ENCODE measurements at regions not wholly inside any gene's neighbourhood (a gene's known extent, or its start where the extent isn't known, plus 50 kb on each side); places are given as distances from the start of the nearest gene placed in this dataset.

- Histone ChIP-seq H3K36me3 (ENCODE audit: control insufficient read depth, insufficient read depth, low read length) (no peaks in the 10 kb centered on the region), H3K4me3 (ENCODE audit: low read depth, low read length) (no peak overlapping the region), H3K27me3 (ENCODE audit: control insufficient read depth, insufficient read depth, low read length) (no peaks in the 10 kb centered on the region)
- TF ChIP-seq, protein P1, sequence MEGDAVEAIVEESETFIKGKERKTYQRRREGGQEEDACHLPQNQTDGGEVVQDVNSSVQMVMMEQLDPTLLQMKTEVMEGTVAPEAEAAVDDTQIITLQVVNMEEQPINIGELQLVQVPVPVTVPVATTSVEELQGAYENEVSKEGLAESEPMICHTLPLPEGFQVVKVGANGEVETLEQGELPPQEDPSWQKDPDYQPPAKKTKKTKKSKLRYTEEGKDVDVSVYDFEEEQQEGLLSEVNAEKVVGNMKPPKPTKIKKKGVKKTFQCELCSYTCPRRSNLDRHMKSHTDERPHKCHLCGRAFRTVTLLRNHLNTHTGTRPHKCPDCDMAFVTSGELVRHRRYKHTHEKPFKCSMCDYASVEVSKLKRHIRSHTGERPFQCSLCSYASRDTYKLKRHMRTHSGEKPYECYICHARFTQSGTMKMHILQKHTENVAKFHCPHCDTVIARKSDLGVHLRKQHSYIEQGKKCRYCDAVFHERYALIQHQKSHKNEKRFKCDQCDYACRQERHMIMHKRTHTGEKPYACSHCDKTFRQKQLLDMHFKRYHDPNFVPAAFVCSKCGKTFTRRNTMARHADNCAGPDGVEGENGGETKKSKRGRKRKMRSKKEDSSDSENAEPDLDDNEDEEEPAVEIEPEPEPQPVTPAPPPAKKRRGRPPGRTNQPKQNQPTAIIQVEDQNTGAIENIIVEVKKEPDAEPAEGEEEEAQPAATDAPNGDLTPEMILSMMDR (IDR thresholded peaks at IDR 0.05; ENCODE audit: insufficient read depth, low read depth, low read length): no peak
- CTCF ChIA-PET: no interaction called here
- no peak for DNase-seq (ENCODE audit: low read depth)
- POLR2A ChIA-PET: no interaction called here
Observed at GRCh38 chr18:78113940-78114251, 864.2 kb downstream of the GALR1 start.

DNA sequence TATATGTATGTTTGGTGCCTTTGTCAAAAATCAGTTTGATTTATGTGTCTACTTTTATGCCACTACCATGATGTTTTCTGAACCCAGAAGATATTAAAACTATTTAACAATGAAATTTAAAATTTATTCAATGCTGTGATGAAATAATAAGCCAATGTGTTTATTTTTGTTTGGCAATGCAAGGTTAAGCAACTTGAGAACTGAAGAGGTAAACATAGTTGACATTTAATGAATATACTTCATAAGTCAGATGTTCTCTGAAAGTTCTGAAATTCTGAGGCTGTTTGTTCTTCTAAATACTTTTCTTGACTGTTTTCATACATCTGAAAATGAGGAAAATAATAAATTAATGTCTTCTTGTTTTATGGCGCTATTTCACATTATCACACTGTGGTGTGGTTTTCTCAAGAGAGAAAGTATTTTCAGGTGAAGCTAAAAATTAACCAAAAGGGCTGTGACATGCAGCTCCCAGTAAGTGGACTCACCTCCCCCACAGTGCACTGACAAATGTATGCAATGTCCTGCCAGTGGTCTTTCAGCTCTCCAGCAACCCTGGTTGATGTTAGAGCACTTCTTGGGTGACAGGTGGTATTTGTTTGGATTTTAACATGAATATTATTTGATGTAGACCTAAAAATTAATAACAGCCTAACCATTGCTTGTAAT is 863.6 kb upstream of the SALL3 start:
- TF ChIP-seq, protein P1 (IDR thresholded peaks at IDR 0.05; ENCODE audit: insufficient read depth, low read depth, low read length): no peak
- ChIA-PET POLR2A (no interaction called here), CTCF (interaction anchor here (1.0 kb wide), 1 partner anchor 16 kb away, joined by 3 read pairs; no protein-coding TSS in a partner anchor)
- Histone ChIP-seq H3K4me3 (ENCODE audit: low read depth, low read length) (no peak overlapping the region), H3K36me3 (ENCODE audit: control insufficient read depth, insufficient read depth, low read length) (no peaks in the 10 kb centered on the region), H3K27me3 (ENCODE audit: control insufficient read depth, insufficient read depth, low read length) (no peaks in the 10 kb centered on the region)
- DNase-seq (ENCODE audit: low read depth): no peak

DNA sequence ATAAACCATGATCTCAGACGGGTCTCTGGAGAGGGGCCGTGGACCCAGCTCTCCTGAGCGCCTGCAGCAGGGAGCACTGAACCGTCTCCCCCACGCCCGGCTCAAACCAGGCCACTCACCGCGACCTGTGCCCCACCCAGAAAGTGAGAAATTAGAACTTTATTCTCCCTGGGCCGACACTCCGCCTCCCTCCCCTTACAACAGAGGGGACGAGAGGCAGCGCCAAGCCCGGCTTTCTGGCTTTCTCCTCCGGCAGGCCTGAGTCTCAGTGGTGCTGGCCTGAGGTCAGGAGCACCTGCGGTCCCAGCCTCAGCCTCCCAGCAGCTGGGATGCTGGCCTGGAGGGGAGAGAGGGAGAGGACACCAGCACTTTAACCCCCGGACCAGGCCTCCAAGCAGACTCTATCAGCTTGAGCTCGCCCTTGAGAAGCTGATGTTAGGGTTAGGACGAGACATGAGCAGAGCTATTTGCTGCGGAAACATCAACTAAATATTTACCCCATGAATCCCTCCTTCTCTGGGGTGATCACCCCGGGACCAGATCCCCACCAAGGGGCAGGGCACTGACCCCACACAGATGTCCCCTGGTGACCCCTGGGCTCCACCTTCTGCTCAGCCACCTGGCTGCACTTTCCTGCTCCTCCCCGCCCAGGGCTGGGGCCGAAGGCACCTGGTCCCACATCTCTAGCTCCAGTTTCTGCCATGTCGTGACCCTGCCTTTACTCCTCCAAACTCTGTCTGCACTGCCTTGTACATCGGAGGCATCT is 856.3 kb upstream of the SALL3 start:
- ChIA-PET POLR2A (no interaction called here), CTCF (no interaction called here)
- H3K36me3 ChIP-seq (ENCODE audit: control insufficient read depth, insufficient read depth, low read length): no peaks in the 10 kb centered on the region
- DNase-seq (ENCODE audit: low read depth): no peak
- no peaks in the 10 kb centered on the region for H3K27me3 ChIP-seq (ENCODE audit: control insufficient read depth, insufficient read depth, low read length)
- TF ChIP-seq, protein P1 (IDR thresholded peaks at IDR 0.05; ENCODE audit: insufficient read depth, low read depth, low read length): no peak
- no peak overlapping the region for H3K4me3 ChIP-seq (ENCODE audit: low read depth, low read length)

- H3K4me3 ChIP-seq (ENCODE audit: low read depth, low read length): no peak overlapping the region
- ChIA-PET CTCF (no interaction called here), POLR2A (no interaction called here)
- H3K36me3 ChIP-seq (ENCODE audit: control insufficient read depth, insufficient read depth, low read length): no peaks in the 10 kb centered on the region
- DNase-seq (ENCODE audit: low read depth): no peak
- no peaks in the 10 kb centered on the region for H3K27me3 ChIP-seq (ENCODE audit: control insufficient read depth, insufficient read depth, low read length)
- TF ChIP-seq, protein P1 (IDR thresholded peaks at IDR 0.05; ENCODE audit: insufficient read depth, low read depth, low read length): no peak
Observed at GRCh38 chr18:78123926-78124797, 855.5 kb upstream of the SALL3 start.
